ENCODE measurements at regions not wholly inside any gene's neighbourhood (a gene's known extent, or its start where the extent isn't known, plus 50 kb on each side); places are given as distances from the start of the nearest gene placed in this dataset.
A peak's percentile ranks its signal among the peaks of the same experiment; 100 is the strongest.

- Histone ChIP-seq H3K4me2 (no peak overlapping the region), H3K9me3 (no peaks in the 10 kb centered on the region), H3K9ac (no peak overlapping the region), H4K20me1 (no peaks in the 10 kb centered on the region), H3K4me1 (no peaks in the 10 kb centered on the region), H3K27ac (no peak overlapping the region), H3K4me3 (no peak overlapping the region), H3K36me3 (no peaks in the 10 kb centered on the region), H3K27me3 (no peaks in the 10 kb centered on the region)
- TF ChIP-seq Cebpa-rat (IDR thresholded peaks at IDR 0.05): no peak
Observed at GRCh38 chr20:10978019-10978702, 304.4 kb upstream of the JAG1 start.

DNA sequence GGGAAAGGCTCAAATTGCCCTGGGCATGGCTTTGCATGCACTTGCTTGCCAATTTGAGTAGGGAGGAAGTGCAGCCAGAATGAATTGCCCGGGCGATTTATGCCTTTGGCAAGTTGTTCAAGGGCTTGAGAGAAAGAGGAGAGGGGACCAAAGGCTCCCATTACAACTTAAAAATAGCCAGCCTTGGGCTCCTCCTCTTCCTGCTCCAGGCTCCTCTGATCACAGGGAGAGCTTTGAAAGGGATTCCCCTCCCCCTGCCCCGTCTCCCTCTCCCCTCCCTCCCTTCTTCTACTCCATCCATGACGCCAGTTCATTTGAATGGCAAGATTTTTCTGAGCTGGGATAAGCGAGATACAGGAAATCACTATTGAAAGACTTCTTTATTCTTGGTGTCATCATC lies 304.9 kb upstream of the JAG1 start:
- Histone ChIP-seq H3K4me1 (no peaks in the 10 kb centered on the region), H3K4me2 (no peak overlapping the region), H4K20me1 (no peaks in the 10 kb centered on the region), H3K27me3 (no peaks in the 10 kb centered on the region), H3K27ac (no peak overlapping the region), H3K9ac (no peak overlapping the region), H3K36me3 (no peaks in the 10 kb centered on the region), H3K9me3 (no peaks in the 10 kb centered on the region), H3K4me3 (no peak overlapping the region)
- no peak for TF ChIP-seq Cebpa-rat (IDR thresholded peaks at IDR 0.05)

DNA sequence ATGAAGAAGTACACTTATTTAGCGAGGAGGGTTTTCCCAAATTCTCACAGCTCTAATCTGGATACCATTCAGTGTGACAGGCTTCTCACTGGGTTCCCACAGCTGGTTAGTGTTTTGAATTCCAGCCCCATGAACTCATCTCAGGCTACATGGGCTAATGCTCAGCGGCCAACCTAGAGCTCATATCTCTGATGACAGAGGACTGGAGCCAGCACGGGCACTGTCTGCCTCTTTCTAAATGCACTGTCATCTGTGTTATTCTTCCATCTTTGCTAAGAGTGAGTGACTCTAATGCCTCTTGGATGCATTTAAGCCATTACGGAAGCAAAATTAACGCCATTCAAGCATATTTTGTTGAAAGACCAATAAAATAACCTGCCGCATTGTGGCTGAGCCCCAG lies 308.9 kb upstream of the JAG1 start:
- H3K4me2 ChIP-seq: no peak overlapping the region
- TF ChIP-seq Cebpa-rat (IDR thresholded peaks at IDR 0.05): no peak
- no peak overlapping the region for H3K4me3 ChIP-seq

DNA sequence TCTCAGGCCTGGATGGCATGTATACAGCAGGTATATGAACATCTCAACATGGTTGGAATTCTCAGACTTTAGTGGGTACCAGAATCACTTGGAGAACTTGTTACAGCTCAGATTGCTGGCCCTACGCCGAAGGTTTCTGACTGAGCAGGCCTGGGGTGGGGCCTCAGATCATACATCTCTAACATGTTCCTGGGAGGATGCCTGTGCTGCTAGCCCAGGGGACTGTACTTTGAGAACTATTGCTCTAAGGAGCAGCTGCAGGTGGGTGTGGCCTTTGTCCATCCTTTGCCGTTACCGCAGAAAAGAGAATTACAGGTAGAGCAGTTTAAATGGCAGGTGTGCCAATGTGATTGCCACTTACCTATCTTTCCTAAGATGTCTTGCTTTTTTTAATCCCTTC lies 310.5 kb upstream of the JAG1 start:
- Histone ChIP-seq H3K4me3 (no peak overlapping the region), H3K9ac (no peak overlapping the region), H3K36me3 (no peaks in the 10 kb centered on the region), H3K4me1 (peaks cover 21% of the 10 kb centered on the region), H3K9me3 (no peaks in the 10 kb centered on the region), H4K20me1 (no peaks in the 10 kb centered on the region), H3K4me2 (peak overlapping the region; percentile 54), H3K27ac (peak overlapping the region; percentile 12; the same call in 1 of the 2 replicates), H3K27me3 (no peaks in the 10 kb centered on the region)
- TF ChIP-seq Cebpa-rat (IDR thresholded peaks at IDR 0.05): no peak

More for the DNA sequence above, 308.9 kb upstream of the JAG1 start:
- no peaks in the 10 kb centered on the region for H3K36me3 ChIP-seq
- no peaks in the 10 kb centered on the region for H3K9me3 ChIP-seq
- H4K20me1 ChIP-seq: no peaks in the 10 kb centered on the region
- H3K4me1 ChIP-seq: peaks cover 21% of the 10 kb centered on the region
- no peak overlapping the region for H3K9ac ChIP-seq
- no peaks in the 10 kb centered on the region for H3K27me3 ChIP-seq
- H3K27ac ChIP-seq: no peak overlapping the region

GRCh38 chr20:10984913-10985312 lies 311.1 kb upstream of the JAG1 start:
- H3K4me2 ChIP-seq: peak overlapping the region; percentile 54
- TF ChIP-seq Cebpa-rat (IDR thresholded peaks at IDR 0.05): no peak
- H3K27me3 ChIP-seq: no peaks in the 10 kb centered on the region
- H3K9me3 ChIP-seq: no peaks in the 10 kb centered on the region
- H3K27ac ChIP-seq: peak overlapping the region; percentile 12; the same call in 1 of the 2 replicates
- H3K4me1 ChIP-seq: peaks cover 21% of the 10 kb centered on the region
- H3K9ac ChIP-seq: no peak overlapping the region
- H3K4me3 ChIP-seq: no peak overlapping the region
- H3K36me3 ChIP-seq: no peaks in the 10 kb centered on the region
- H4K20me1 ChIP-seq: no peaks in the 10 kb centered on the region

DNA sequence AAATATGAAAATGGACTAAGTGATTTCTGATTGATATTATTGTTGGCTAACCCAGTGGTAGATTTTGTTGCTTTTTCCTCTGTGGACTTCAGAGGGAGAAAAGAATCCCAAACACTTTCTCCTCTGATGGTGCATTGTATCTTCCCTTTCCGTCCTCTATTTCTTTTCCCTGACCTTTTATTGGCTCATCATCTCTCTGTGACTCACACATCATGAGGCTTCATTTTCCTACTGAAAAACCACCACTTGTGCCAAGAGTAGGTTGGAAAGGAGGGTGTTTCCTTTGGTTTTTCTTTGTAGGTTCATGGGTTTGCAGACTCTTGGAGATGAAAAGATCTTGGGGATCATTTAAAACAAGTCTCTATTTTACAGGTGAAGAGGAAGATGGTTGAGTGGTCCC lies 311.7 kb upstream of the JAG1 start:
- Histone ChIP-seq H3K36me3 (no peaks in the 10 kb centered on the region), H3K27ac (no peak overlapping the region), H3K4me2 (peak overlapping the region; percentile 54), H3K9ac (no peak overlapping the region), H3K4me1 (peaks cover 21% of the 10 kb centered on the region), H3K4me3 (no peak overlapping the region), H4K20me1 (no peaks in the 10 kb centered on the region), H3K9me3 (no peaks in the 10 kb centered on the region), H3K27me3 (no peaks in the 10 kb centered on the region)
- TF ChIP-seq Cebpa-rat (IDR thresholded peaks at IDR 0.05): no peak

- H3K36me3 ChIP-seq: no peaks in the 10 kb centered on the region
- no peak for TF ChIP-seq Cebpa-rat (IDR thresholded peaks at IDR 0.05)
- H3K27me3 ChIP-seq: no peaks in the 10 kb centered on the region
- H4K20me1 ChIP-seq: no peaks in the 10 kb centered on the region
- no peak overlapping the region for H3K4me3 ChIP-seq
- H3K27ac ChIP-seq: no peak overlapping the region
- no peak overlapping the region for H3K9ac ChIP-seq
- H3K4me1 ChIP-seq: peaks cover 21% of the 10 kb centered on the region
- H3K9me3 ChIP-seq: no peaks in the 10 kb centered on the region
- no peak overlapping the region for H3K4me2 ChIP-seq
Observed at GRCh38 chr20:10986586-10986985, 312.8 kb upstream of the JAG1 start.

GRCh38 chr20:10987651-10988383 lies 314.0 kb upstream of the JAG1 start:
- Histone ChIP-seq H3K4me2 (no peak overlapping the region), H3K36me3 (no peaks in the 10 kb centered on the region), H3K9me3 (no peaks in the 10 kb centered on the region), H3K4me3 (no peak overlapping the region), H3K4me1 (peaks cover 21% of the 10 kb centered on the region), H3K27ac (no peak overlapping the region), H3K9ac (no peak overlapping the region), H3K27me3 (no peaks in the 10 kb centered on the region), H4K20me1 (no peaks in the 10 kb centered on the region)
- no peak for TF ChIP-seq Cebpa-rat (IDR thresholded peaks at IDR 0.05)

- no peak overlapping the region for H3K4me2 ChIP-seq
- no peak overlapping the region for H3K4me3 ChIP-seq
- H3K9me3 ChIP-seq: no peaks in the 10 kb centered on the region
- no peaks in the 10 kb centered on the region for H3K27me3 ChIP-seq
- no peaks in the 10 kb centered on the region for H3K36me3 ChIP-seq
- peaks cover 4% of the 10 kb centered on the region for H3K4me1 ChIP-seq
- no peak for TF ChIP-seq Cebpa-rat (IDR thresholded peaks at IDR 0.05)
- no peak overlapping the region for H3K27ac ChIP-seq
- H3K9ac ChIP-seq: no peak overlapping the region
- no peaks in the 10 kb centered on the region for H4K20me1 ChIP-seq
Observed at GRCh38 chr20:10990625-10991382, 317.0 kb upstream of the JAG1 start.

GRCh38 chr20:10992731-10993130 lies 318.9 kb upstream of the JAG1 start:
- Histone ChIP-seq H3K4me3 (no peak overlapping the region), H3K27me3 (no peaks in the 10 kb centered on the region), H3K9ac (no peak overlapping the region), H3K27ac (no peak overlapping the region), H3K9me3 (no peaks in the 10 kb centered on the region), H4K20me1 (no peaks in the 10 kb centered on the region), H3K36me3 (no peaks in the 10 kb centered on the region), H3K4me2 (no peak overlapping the region), H3K4me1 (no peaks in the 10 kb centered on the region)
- TF ChIP-seq Cebpa-rat (IDR thresholded peaks at IDR 0.05): no peak
